Tibial nerve (tissue), 4 donors: ENCODE measurements at regions not wholly inside any gene's neighbourhood (a gene's known extent, or its start where the extent isn't known, plus 50 kb on each side); places are given as distances from the start of the nearest gene placed in this dataset.
"Not testable (repeated sequence)": the region's sequence is repeated elsewhere in the genome, so short reads cannot be mapped to it uniquely, and the experiment has no call there.

Experiments
- DNase-seq, 2 donors: peaks; one replicate each; pipeline ENCODE4 v3.0.0-alpha.2; 2019; ENCODE audit warnings: low spot score in 2 of 2
- H3K27ac ChIP-seq, 4 donors: fragments of 200-600 bp; sonication (generic) in 3 of 4; one replicate each; pipeline ENCODE4 v1.5.1; 2017 to 2019; ENCODE audit warnings: mild to moderate bottlenecking in 1 of 4
- H3K27me3 ChIP-seq, 2 donors: fragments of 200-600 bp; sonication (generic) in 1 of 2; one replicate each; pipeline versions ENCODE4 v1.5.1 to v1.6.0; 2017 to 2019
- H3K36me3 ChIP-seq, 3 donors: fragments of 200-600 bp; sonication (generic); one replicate each; pipeline ENCODE4 v1.5.1; 2018 to 2019
- H3K4me1 ChIP-seq, 4 donors: fragments of 200-600 bp; sonication (generic) in 3 of 4; one replicate each; pipeline ENCODE4 v1.5.1; 2017 to 2019
- H3K4me3 ChIP-seq, 4 donors: fragments of 200-600 bp; sonication (generic) in 3 of 4; one replicate each; pipeline ENCODE4 v1.5.1; 2017 to 2019; ENCODE audit warnings: mild to moderate bottlenecking in 1 of 4, moderate library complexity in 1 of 4
- H3K9me3 ChIP-seq, 4 donors: fragments of 200-600 bp; sonication (generic) in 3 of 4; one replicate each; pipeline ENCODE4 v1.5.1; 2017 to 2019
- EP300 ChIP-seq, 2 donors: sonication (generic); formaldehyde crosslinking; IDR thresholded peaks; one replicate each; pipeline ENCODE4 v1.6.1; 2017; ENCODE audit warnings: antibody characterized with exemption in 2 of 2, mild to moderate bottlenecking in 1 of 2
- POLR2A ChIP-seq, 2 donors: fragments of 450-650 bp; IDR thresholded peaks; one replicate each; pipeline ENCODE4 v1.6.1; 2017; ENCODE audit warnings: antibody characterized with exemption in 2 of 2, mild to moderate bottlenecking in 2 of 2, moderate library complexity in 2 of 2
- WGBS, 2 donors: methylation state at CpG; one replicate each; pipeline ENCODE4 v1.1.5; 2018; 5-methylcytosine and 5-hydroxymethylcytosine counted together
- TF ChIP-seq, protein P1 (sequence below), 5 experiments: fragments of 200-600 bp in 3 of 5; fragments of 450-650 bp in 2 of 5; sonication (generic) in 3 of 5; IDR thresholded peaks; one replicate each; pipeline ENCODE4 v1.5.1; 2016 to 2019; ENCODE audit warnings: antibody characterized with exemption in 5 of 5, mild to moderate bottlenecking in 3 of 5, moderate library complexity in 2 of 5

DNA sequence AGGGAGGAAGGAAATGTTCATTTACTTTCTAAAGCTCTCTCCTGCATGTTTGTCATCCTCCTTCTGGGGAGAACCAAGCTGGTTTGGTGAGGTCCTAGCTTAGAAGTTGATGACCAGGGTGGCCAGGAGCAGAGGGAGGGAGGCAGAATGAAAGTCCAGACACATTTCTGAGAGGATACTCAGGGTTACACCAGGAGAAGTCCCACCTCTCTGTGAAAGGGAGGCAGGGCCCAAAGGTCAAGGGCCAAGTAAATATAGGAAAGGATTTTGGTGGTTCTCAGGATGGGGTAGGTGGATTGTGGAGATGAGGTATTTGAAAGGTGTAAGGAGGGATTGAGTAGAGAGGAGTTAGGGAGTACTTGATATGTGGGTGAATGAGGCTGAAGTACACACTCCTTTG lies 58.0 kb upstream of the FBXO11 start:
- no peaks in the 10 kb centered on the region for H3K4me1 ChIP-seq
- no peaks in the 10 kb centered on the region for H3K27me3 ChIP-seq
- no peaks in the 10 kb centered on the region for H3K9me3 ChIP-seq
- DNase-seq, result no peak
- H3K36me3 ChIP-seq, result no peaks in the 10 kb centered on the region
- TF ChIP-seq, protein P1, sequence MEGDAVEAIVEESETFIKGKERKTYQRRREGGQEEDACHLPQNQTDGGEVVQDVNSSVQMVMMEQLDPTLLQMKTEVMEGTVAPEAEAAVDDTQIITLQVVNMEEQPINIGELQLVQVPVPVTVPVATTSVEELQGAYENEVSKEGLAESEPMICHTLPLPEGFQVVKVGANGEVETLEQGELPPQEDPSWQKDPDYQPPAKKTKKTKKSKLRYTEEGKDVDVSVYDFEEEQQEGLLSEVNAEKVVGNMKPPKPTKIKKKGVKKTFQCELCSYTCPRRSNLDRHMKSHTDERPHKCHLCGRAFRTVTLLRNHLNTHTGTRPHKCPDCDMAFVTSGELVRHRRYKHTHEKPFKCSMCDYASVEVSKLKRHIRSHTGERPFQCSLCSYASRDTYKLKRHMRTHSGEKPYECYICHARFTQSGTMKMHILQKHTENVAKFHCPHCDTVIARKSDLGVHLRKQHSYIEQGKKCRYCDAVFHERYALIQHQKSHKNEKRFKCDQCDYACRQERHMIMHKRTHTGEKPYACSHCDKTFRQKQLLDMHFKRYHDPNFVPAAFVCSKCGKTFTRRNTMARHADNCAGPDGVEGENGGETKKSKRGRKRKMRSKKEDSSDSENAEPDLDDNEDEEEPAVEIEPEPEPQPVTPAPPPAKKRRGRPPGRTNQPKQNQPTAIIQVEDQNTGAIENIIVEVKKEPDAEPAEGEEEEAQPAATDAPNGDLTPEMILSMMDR (IDR thresholded peaks at IDR 0.05), result no peak
- TF ChIP-seq POLR2A (IDR thresholded peaks at IDR 0.05), result no peak
- H3K27ac ChIP-seq, result no peak overlapping the region
- no peak overlapping the region for H3K4me3 ChIP-seq

DNA sequence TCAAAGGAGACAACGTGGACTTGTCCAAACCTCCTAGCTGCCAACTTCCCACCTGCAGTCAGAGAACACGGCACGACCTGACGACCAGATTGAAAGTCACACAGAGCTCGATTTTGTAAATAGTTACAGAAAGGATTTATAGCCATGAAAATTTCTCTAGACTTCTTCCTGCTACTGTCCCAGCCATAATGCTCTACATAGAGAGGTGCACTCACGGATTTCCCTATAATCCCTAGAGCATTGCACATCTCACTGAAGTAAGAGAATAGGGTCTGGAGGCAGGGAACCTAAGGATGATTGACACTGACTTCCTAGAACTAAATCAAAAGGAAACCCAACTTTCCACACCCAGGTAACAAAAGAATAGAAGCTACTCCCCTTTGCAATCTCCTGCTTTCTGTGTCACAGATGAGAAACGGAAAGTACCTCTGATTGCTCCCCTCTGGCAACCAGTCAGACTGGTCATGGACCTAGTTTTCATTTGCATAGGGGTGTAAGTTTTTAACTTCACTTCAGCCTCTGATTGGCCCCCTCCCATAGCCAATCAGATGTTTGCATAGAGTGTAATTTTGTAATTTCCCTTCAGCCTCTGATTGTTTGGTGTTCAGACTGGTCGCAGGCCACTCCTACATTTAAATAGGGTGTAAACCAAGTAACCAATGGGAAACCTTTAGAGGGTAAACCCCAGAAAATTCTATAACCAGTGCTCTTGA lies 58.6 kb upstream of the FBXO11 start:
- Histone ChIP-seq H3K4me1 (no peaks in the 10 kb centered on the region), H3K36me3 (no peaks in the 10 kb centered on the region), H3K9me3 (no peaks in the 10 kb centered on the region), H3K4me3 (no peak overlapping the region), H3K27ac (no peak overlapping the region), H3K27me3 (no peaks in the 10 kb centered on the region)
- DNase-seq, result no peak
- WGBS, 2 donors, result 84 to 86% methylated on average over 8 of the region's 8 CpGs
- TF ChIP-seq, protein P1 (IDR thresholded peaks at IDR 0.05), result no peak
- TF ChIP-seq POLR2A (IDR thresholded peaks at IDR 0.05) (no peak), EP300 (IDR thresholded peaks at IDR 0.05) (no peak)

DNA sequence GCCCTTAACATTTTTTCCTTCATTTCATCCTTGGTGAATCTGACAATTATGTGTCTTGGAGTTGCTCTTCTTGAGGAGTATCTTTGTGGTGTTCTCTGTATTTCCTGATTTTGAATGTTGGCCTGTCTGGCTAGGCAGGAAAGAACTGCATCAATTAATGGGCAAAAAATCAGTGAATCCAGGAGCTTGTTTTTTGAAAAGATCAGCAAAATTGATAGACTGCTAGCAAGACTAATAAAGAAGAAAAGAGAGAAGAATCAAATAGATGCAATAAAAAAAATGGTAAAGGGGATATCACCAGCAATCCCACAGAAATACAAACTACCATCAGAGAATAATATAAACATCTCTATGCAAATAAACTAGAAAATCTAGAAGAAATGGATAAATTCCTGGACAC lies 70.4 kb upstream of the FBXO11 start:
- not testable (repeated sequence) for H3K27ac ChIP-seq, H3K27me3 ChIP-seq, H3K4me1 ChIP-seq, DNase-seq, H3K36me3 ChIP-seq, H3K4me3 ChIP-seq, H3K9me3 ChIP-seq

DNA sequence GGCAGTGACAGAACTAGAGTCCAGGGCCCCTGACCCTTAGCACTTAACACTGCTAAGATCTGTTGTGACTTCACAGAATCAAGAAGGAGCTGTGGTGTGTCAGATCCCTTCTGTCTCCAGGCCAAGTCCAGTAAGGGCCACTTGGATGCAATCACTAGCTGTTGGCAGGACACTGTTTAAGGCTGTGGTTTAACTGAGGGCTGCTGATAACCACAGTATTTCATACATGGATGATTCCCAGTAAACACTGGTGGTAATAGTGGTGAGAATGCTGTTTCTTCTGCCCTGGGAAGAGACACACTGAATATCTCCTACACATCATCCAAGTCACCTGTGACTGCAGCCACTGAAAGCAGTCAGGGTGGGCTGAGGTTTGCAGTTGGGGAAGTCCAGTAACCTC lies 77.7 kb upstream of the FBXO11 start:
- no peak for TF ChIP-seq EP300 (IDR thresholded peaks at IDR 0.05)
- TF ChIP-seq POLR2A (IDR thresholded peaks at IDR 0.05), result no peak
- TF ChIP-seq, protein P1 (IDR thresholded peaks at IDR 0.05), result no peak
- no peaks in the 10 kb centered on the region for H3K9me3 ChIP-seq
- DNase-seq, result no peak
- H3K27ac ChIP-seq, result no peak overlapping the region
- H3K27me3 ChIP-seq, result no peaks in the 10 kb centered on the region
- no peaks in the 10 kb centered on the region for H3K4me1 ChIP-seq
- H3K36me3 ChIP-seq, result no peaks in the 10 kb centered on the region
- no peak overlapping the region for H3K4me3 ChIP-seq

DNA sequence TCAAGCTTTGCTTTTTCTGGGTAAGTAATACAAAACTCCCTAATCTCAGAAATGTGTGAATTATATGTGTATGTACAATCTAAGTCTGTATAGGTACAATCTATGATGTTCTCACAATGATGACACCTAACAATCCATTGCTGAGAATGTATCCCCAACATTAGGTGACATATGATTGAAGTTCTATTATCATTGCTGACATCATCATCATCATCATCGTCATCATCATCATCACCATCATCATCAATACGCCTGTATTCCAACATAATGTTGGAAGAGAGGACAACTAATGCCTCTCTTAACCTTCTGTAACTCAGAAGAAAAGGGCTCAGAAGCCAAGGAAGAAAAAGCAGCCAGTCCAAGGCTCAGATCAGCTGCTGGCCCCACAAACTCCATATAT lies 84.2 kb upstream of the FBXO11 start:
- WGBS, 2 donors, result 96% methylated on average over 2 of the region's 2 CpGs
- no peaks in the 10 kb centered on the region for H3K36me3 ChIP-seq
- no peaks in the 10 kb centered on the region for H3K27me3 ChIP-seq
- no peak overlapping the region for H3K4me3 ChIP-seq
- no peaks in the 10 kb centered on the region for H3K4me1 ChIP-seq
- H3K27ac ChIP-seq, result no peak overlapping the region
- H3K9me3 ChIP-seq, result no peaks in the 10 kb centered on the region
- no peak for DNase-seq
- TF ChIP-seq, protein P1 (IDR thresholded peaks at IDR 0.05), result no peak
- no peak for TF ChIP-seq EP300 (IDR thresholded peaks at IDR 0.05)
- TF ChIP-seq POLR2A (IDR thresholded peaks at IDR 0.05), result no peak

DNA sequence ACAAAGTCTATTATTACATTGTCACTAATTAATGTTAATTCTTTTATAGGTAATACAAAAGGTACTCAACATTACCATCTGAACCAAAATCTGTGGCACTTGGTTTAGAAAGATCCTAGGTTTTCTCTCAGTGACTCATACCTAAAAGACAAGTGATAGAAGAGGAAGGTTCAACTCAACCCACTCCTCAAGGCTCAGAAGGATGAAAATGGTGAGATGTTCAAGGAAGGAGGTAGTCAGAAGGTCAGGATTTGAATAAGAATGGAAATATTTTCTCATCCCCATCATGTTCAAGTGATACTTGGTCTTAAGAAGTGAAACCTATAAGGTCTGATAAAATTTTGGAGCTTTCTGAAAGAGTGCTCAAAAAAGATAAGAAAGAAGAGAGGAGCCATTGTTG lies 86.4 kb upstream of the FBXO11 start:
- H3K4me3 ChIP-seq, result no peak overlapping the region
- no peak for DNase-seq
- no peaks in the 10 kb centered on the region for H3K27me3 ChIP-seq
- TF ChIP-seq, protein P1 (IDR thresholded peaks at IDR 0.05), result no peak
- TF ChIP-seq EP300 (IDR thresholded peaks at IDR 0.05) (no peak), POLR2A (IDR thresholded peaks at IDR 0.05) (no peak)
- no peak overlapping the region for H3K27ac ChIP-seq
- no peaks in the 10 kb centered on the region for H3K9me3 ChIP-seq
- no peaks in the 10 kb centered on the region for H3K36me3 ChIP-seq
- no peaks in the 10 kb centered on the region for H3K4me1 ChIP-seq
